ENCODE measurements at regions not wholly inside any gene's neighbourhood (a gene's known extent, or its start where the extent isn't known, plus 50 kb on each side); places are given as distances from the start of the nearest gene placed in this dataset.

- no peak overlapping the region for H2AFZ ChIP-seq (ENCODE audit: low read depth, low read length)
- H3K36me3 ChIP-seq (ENCODE audit: insufficient read depth, low read length), result peaks cover 12% of the 10 kb centered on the region
- H3K4me1 ChIP-seq (ENCODE audit: insufficient read depth, low read length), result no peaks in the 10 kb centered on the region
- H3K27me3 ChIP-seq (ENCODE audit: insufficient read depth, low read length), result no peaks in the 10 kb centered on the region
- H3K9me3 ChIP-seq (ENCODE audit: low read length), result no peaks in the 10 kb centered on the region
- no peak overlapping the region for H3K4me3 ChIP-seq (ENCODE audit: low read length)
Measured at GRCh38 chr6:144857086-144857485, 572.0 kb downstream of the UTRN start.

GRCh38 chr6:144862769-144863168, 577.6 kb downstream of the UTRN start:
- H3K27me3 ChIP-seq (ENCODE audit: insufficient read depth, low read length), result no peaks in the 10 kb centered on the region
- H3K36me3 ChIP-seq (ENCODE audit: insufficient read depth, low read length), result no peaks in the 10 kb centered on the region
- no peaks in the 10 kb centered on the region for H3K4me1 ChIP-seq (ENCODE audit: insufficient read depth, low read length)
- peaks cover 11% of the 10 kb centered on the region for H3K9me3 ChIP-seq (ENCODE audit: low read length)
- H2AFZ ChIP-seq (ENCODE audit: low read depth, low read length), result no peak overlapping the region
- H3K4me3 ChIP-seq (ENCODE audit: low read length), result no peak overlapping the region

GRCh38 chr6:144867761-144868160, 582.6 kb downstream of the UTRN start:
- Histone ChIP-seq H3K4me1 (ENCODE audit: insufficient read depth, low read length) (no peaks in the 10 kb centered on the region), H3K9me3 (ENCODE audit: low read length) (peaks cover 11% of the 10 kb centered on the region), H2AFZ (ENCODE audit: low read depth, low read length) (no peak overlapping the region), H3K27me3 (ENCODE audit: insufficient read depth, low read length) (no peaks in the 10 kb centered on the region), H3K4me3 (ENCODE audit: low read length) (no peak overlapping the region), H3K36me3 (ENCODE audit: insufficient read depth, low read length) (no peaks in the 10 kb centered on the region)

- no peaks in the 10 kb centered on the region for H3K27me3 ChIP-seq (ENCODE audit: insufficient read depth, low read length)
- peaks cover 14% of the 10 kb centered on the region for H3K4me1 ChIP-seq (ENCODE audit: insufficient read depth, low read length)
- peaks cover under 1% of the 10 kb centered on the region for H3K9me3 ChIP-seq (ENCODE audit: low read length)
- no peak overlapping the region for H2AFZ ChIP-seq (ENCODE audit: low read depth, low read length)
- no peak overlapping the region for H3K4me3 ChIP-seq (ENCODE audit: low read length)
- H3K36me3 ChIP-seq (ENCODE audit: insufficient read depth, low read length), result no peaks in the 10 kb centered on the region
Measured at GRCh38 chr6:144870782-144871181, 585.6 kb downstream of the UTRN start.

GRCh38 chr6:144873623-144874378, 588.7 kb downstream of the UTRN start:
- Histone ChIP-seq H3K27me3 (ENCODE audit: insufficient read depth, low read length) (no peaks in the 10 kb centered on the region), H3K4me3 (ENCODE audit: low read length) (no peak overlapping the region), H3K36me3 (ENCODE audit: insufficient read depth, low read length) (no peaks in the 10 kb centered on the region), H3K9me3 (ENCODE audit: low read length) (no peaks in the 10 kb centered on the region), H2AFZ (ENCODE audit: low read depth, low read length) (no peak overlapping the region), H3K4me1 (ENCODE audit: insufficient read depth, low read length) (peaks cover 14% of the 10 kb centered on the region)

GRCh38 chr6:144876689-144877088, 591.6 kb downstream of the UTRN start:
- Histone ChIP-seq H3K9me3 (ENCODE audit: low read length) (no peaks in the 10 kb centered on the region), H2AFZ (ENCODE audit: low read depth, low read length) (no peak overlapping the region), H3K36me3 (ENCODE audit: insufficient read depth, low read length) (no peaks in the 10 kb centered on the region), H3K27me3 (ENCODE audit: insufficient read depth, low read length) (no peaks in the 10 kb centered on the region), H3K4me1 (ENCODE audit: insufficient read depth, low read length) (peaks cover 14% of the 10 kb centered on the region), H3K4me3 (ENCODE audit: low read length) (no peak overlapping the region)

GRCh38 chr6:144877118-144877517, 592.0 kb downstream of the UTRN start:
- H3K36me3 ChIP-seq (ENCODE audit: insufficient read depth, low read length), result no peaks in the 10 kb centered on the region
- peaks cover 14% of the 10 kb centered on the region for H3K4me1 ChIP-seq (ENCODE audit: insufficient read depth, low read length)

GRCh38 chr6:144878577-144878976, 593.4 kb downstream of the UTRN start:
- H2AFZ ChIP-seq (ENCODE audit: low read depth, low read length), result no peak overlapping the region
- no peaks in the 10 kb centered on the region for H3K36me3 ChIP-seq (ENCODE audit: insufficient read depth, low read length)
- H3K9me3 ChIP-seq (ENCODE audit: low read length), result no peaks in the 10 kb centered on the region
- H3K4me1 ChIP-seq (ENCODE audit: insufficient read depth, low read length), result peaks cover 9% of the 10 kb centered on the region
- H3K27me3 ChIP-seq (ENCODE audit: insufficient read depth, low read length), result no peaks in the 10 kb centered on the region
- H3K4me3 ChIP-seq (ENCODE audit: low read length), result no peak overlapping the region

More at GRCh38 chr6:144877118-144877517, 592.0 kb downstream of the UTRN start:
- no peak overlapping the region for H3K4me3 ChIP-seq (ENCODE audit: low read length)
- H3K9me3 ChIP-seq (ENCODE audit: low read length), result no peaks in the 10 kb centered on the region
- no peaks in the 10 kb centered on the region for H3K27me3 ChIP-seq (ENCODE audit: insufficient read depth, low read length)
- H2AFZ ChIP-seq (ENCODE audit: low read depth, low read length), result no peak overlapping the region

GRCh38 chr6:144879436-144879835, 594.3 kb downstream of the UTRN start:
- Histone ChIP-seq H2AFZ (ENCODE audit: low read depth, low read length) (no peak overlapping the region), H3K36me3 (ENCODE audit: insufficient read depth, low read length) (no peaks in the 10 kb centered on the region), H3K27me3 (ENCODE audit: insufficient read depth, low read length) (no peaks in the 10 kb centered on the region), H3K4me1 (ENCODE audit: insufficient read depth, low read length) (peaks cover 1% of the 10 kb centered on the region), H3K9me3 (ENCODE audit: low read length) (no peaks in the 10 kb centered on the region), H3K4me3 (ENCODE audit: low read length) (no peak overlapping the region)

- no peaks in the 10 kb centered on the region for H3K27me3 ChIP-seq (ENCODE audit: insufficient read depth, low read length)
- no peaks in the 10 kb centered on the region for H3K4me1 ChIP-seq (ENCODE audit: insufficient read depth, low read length)
- H3K9me3 ChIP-seq (ENCODE audit: low read length), result no peaks in the 10 kb centered on the region
- no peaks in the 10 kb centered on the region for H3K36me3 ChIP-seq (ENCODE audit: insufficient read depth, low read length)
- no peak overlapping the region for H2AFZ ChIP-seq (ENCODE audit: low read depth, low read length)
- H3K4me3 ChIP-seq (ENCODE audit: low read length), result no peak overlapping the region
Measured at GRCh38 chr6:144882425-144882824, 597.3 kb downstream of the UTRN start.

GRCh38 chr6:144883915-144884314, 598.8 kb downstream of the UTRN start:
- H3K27me3 ChIP-seq (ENCODE audit: insufficient read depth, low read length), result no peaks in the 10 kb centered on the region
- H2AFZ ChIP-seq (ENCODE audit: low read depth, low read length), result no peak overlapping the region
- H3K4me1 ChIP-seq (ENCODE audit: insufficient read depth, low read length), result no peaks in the 10 kb centered on the region

GRCh38 chr6:144885817-144886216, 600.7 kb downstream of the UTRN start:
- H3K9me3 ChIP-seq (ENCODE audit: low read length), result no peaks in the 10 kb centered on the region
- H3K27me3 ChIP-seq (ENCODE audit: insufficient read depth, low read length), result no peaks in the 10 kb centered on the region
- H3K4me3 ChIP-seq (ENCODE audit: low read length), result no peak overlapping the region
- H2AFZ ChIP-seq (ENCODE audit: low read depth, low read length), result no peak overlapping the region
- no peaks in the 10 kb centered on the region for H3K36me3 ChIP-seq (ENCODE audit: insufficient read depth, low read length)
- H3K4me1 ChIP-seq (ENCODE audit: insufficient read depth, low read length), result no peaks in the 10 kb centered on the region

More at GRCh38 chr6:144883915-144884314, 598.8 kb downstream of the UTRN start:
- Histone ChIP-seq H3K36me3 (ENCODE audit: insufficient read depth, low read length) (no peaks in the 10 kb centered on the region), H3K9me3 (ENCODE audit: low read length) (no peaks in the 10 kb centered on the region), H3K4me3 (ENCODE audit: low read length) (no peak overlapping the region)

- no peak overlapping the region for H3K4me3 ChIP-seq (ENCODE audit: low read length)
- no peaks in the 10 kb centered on the region for H3K27me3 ChIP-seq (ENCODE audit: insufficient read depth, low read length)
- no peaks in the 10 kb centered on the region for H3K9me3 ChIP-seq (ENCODE audit: low read length)
- H3K4me1 ChIP-seq (ENCODE audit: insufficient read depth, low read length), result no peaks in the 10 kb centered on the region
- no peak overlapping the region for H2AFZ ChIP-seq (ENCODE audit: low read depth, low read length)
- H3K36me3 ChIP-seq (ENCODE audit: insufficient read depth, low read length), result no peaks in the 10 kb centered on the region
Measured at GRCh38 chr6:144886682-144887081, 601.5 kb downstream of the UTRN start.

- Histone ChIP-seq H3K4me3 (ENCODE audit: low read length) (no peak overlapping the region), H3K4me1 (ENCODE audit: insufficient read depth, low read length) (no peaks in the 10 kb centered on the region), H3K9me3 (ENCODE audit: low read length) (no peaks in the 10 kb centered on the region), H3K36me3 (ENCODE audit: insufficient read depth, low read length) (no peaks in the 10 kb centered on the region), H2AFZ (ENCODE audit: low read depth, low read length) (no peak overlapping the region), H3K27me3 (ENCODE audit: insufficient read depth, low read length) (no peaks in the 10 kb centered on the region)
Measured at GRCh38 chr6:144888621-144889020, 603.5 kb downstream of the UTRN start.

Measured in neuron (in vitro differentiated cells).